ENCODE measurements at regions not wholly inside any gene's neighbourhood (a gene's known extent, or its start where the extent isn't known, plus 50 kb on each side); places are given as distances from the start of the nearest gene placed in this dataset.

GRCh38 chr9:129395633-129396364, 217.7 kb upstream of the IER5L start:
- no peak for DNase-seq

GRCh38 chr9:129394886-129395279, 216.8 kb upstream of the IER5L start:
- no peak for DNase-seq

- no peak for DNase-seq
Measured at GRCh38 chr9:129394061-129394885, 216.2 kb upstream of the IER5L start.

- no peak for DNase-seq
Measured at GRCh38 chr9:129393064-129393463, 215.0 kb upstream of the IER5L start.

GRCh38 chr9:129392093-129392541, 214.1 kb upstream of the IER5L start:
- no peak for DNase-seq

GRCh38 chr9:129391221-129391661, 213.2 kb upstream of the IER5L start:
- DNase-seq: no peak

- DNase-seq: no peak
Measured at GRCh38 chr9:129390541-129390940, 212.5 kb upstream of the IER5L start.

- DNase-seq: no peak
Measured at GRCh38 chr9:129387822-129388221, 209.8 kb upstream of the IER5L start.

GRCh38 chr9:129386812-129387177, 208.7 kb upstream of the IER5L start:
- DNase-seq: no peak

- DNase-seq: no peak
Measured at GRCh38 chr9:129385211-129385934, 207.3 kb upstream of the IER5L start.

GRCh38 chr9:129384491-129385210, 206.6 kb upstream of the IER5L start:
- DNase-seq: no peak

- DNase-seq: peak; percentile 16 to 55 (median 44)
Measured at GRCh38 chr9:129383561-129384490, 205.8 kb upstream of the IER5L start.

- no peak for DNase-seq
Measured at GRCh38 chr9:129383019-129383560, 205.0 kb upstream of the IER5L start.

- no peak for DNase-seq
Measured at GRCh38 chr9:129382281-129383018, 204.4 kb upstream of the IER5L start.

- no peak for DNase-seq
Measured at GRCh38 chr9:129381481-129381957, 203.5 kb upstream of the IER5L start.

GRCh38 chr9:129380961-129381401, 202.9 kb upstream of the IER5L start:
- no peak for DNase-seq

- no peak for DNase-seq
Measured at GRCh38 chr9:129379886-129380285, 201.8 kb upstream of the IER5L start.

- no peak for DNase-seq
Measured at GRCh38 chr9:129379181-129379836, 201.2 kb upstream of the IER5L start.

- DNase-seq: no peak
Measured at GRCh38 chr9:129377931-129378661, 200.0 kb upstream of the IER5L start.
